Mammary epithelial cell (primary cell): ENCODE measurements at regions not wholly inside any gene's neighbourhood (a gene's known extent, or its start where the extent isn't known, plus 50 kb on each side); places are given as distances from the start of the nearest gene placed in this dataset.
A peak's percentile ranks its signal among the peaks of the same experiment; 100 is the strongest.

ENCODE experiments used
- EZH2 ChIP-seq: IDR thresholded peaks from 2 replicates; pipeline ENCODE4 v1.6.1; 2012; ENCODE audit warnings: low read length, inconsistent platforms, borderline replicate concordance
- TF ChIP-seq, protein P1 (sequence below), 2 donors: IDR thresholded peaks in 1 of 2; conservative IDR thresholded peaks in 1 of 2; 2 replicates each; pipeline ENCODE4 v1.5.1; 2011 to 2012; ENCODE audit warnings: inconsistent platforms in 2 of 2, low read length in 2 of 2, mild to moderate bottlenecking in 2 of 2, control low read depth in 1 of 2, low read depth in 1 of 2; ENCODE audit not compliant: insufficient read depth in 1 of 2; ENCODE audit errors: extremely low read depth in 1 of 2

DNA sequence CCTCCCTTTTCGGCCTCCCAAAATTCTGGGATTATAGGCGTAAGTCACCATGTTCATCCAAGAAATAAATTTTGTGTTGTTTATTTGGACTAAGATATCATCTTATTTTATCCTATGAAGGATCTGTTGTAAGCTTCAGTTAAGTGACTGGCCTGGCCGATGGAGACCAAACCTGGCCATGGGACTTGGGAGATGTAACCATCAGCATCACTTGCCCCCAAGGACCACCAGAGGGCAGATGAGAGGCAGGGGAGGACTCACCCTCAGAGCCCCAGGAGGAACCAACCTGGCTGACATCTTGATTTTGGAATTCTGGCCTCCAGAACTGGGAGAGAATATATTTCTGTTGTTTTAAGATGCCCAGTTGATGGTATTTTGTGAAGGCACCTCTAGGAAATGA, 266.7 kb downstream of the CDH26 start:
- TF ChIP-seq, protein P1, sequence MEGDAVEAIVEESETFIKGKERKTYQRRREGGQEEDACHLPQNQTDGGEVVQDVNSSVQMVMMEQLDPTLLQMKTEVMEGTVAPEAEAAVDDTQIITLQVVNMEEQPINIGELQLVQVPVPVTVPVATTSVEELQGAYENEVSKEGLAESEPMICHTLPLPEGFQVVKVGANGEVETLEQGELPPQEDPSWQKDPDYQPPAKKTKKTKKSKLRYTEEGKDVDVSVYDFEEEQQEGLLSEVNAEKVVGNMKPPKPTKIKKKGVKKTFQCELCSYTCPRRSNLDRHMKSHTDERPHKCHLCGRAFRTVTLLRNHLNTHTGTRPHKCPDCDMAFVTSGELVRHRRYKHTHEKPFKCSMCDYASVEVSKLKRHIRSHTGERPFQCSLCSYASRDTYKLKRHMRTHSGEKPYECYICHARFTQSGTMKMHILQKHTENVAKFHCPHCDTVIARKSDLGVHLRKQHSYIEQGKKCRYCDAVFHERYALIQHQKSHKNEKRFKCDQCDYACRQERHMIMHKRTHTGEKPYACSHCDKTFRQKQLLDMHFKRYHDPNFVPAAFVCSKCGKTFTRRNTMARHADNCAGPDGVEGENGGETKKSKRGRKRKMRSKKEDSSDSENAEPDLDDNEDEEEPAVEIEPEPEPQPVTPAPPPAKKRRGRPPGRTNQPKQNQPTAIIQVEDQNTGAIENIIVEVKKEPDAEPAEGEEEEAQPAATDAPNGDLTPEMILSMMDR (conservative IDR thresholded peaks at IDR 0.05 in 1 of 2, IDR thresholded peaks at IDR 0.05 in 1 of 2; ENCODE audit: extremely low read depth in 1 of 2, insufficient read depth in 1 of 2, low read depth in 1 of 2, low read length in 2 of 2): peak; percentile 60 to 64
- TF ChIP-seq EZH2: no peak
